GM20000 (cell line): ENCODE measurements at regions not wholly inside any gene's neighbourhood (a gene's known extent, or its start where the extent isn't known, plus 50 kb on each side); places are given as distances from the start of the nearest gene placed in this dataset.

Experiments used
- DNase-seq: peaks from one replicate; pipeline ENCODE4 v3.0.0; 2012; ENCODE audit warnings: low spot score
- CTCF ChIP-seq: IDR thresholded peaks from 2 replicates; pipeline ENCODE4 v1.5.1; 2012; ENCODE audit warnings: mild to moderate bottlenecking, control low read depth; ENCODE audit errors: extremely low read depth, missing control alignments

GRCh38 chr1:198902655-198903054 is 263.8 kb downstream of the PTPRC start:
- no peak for TF ChIP-seq CTCF
- no peak for DNase-seq

GRCh38 chr1:198903203-198903602 is 264.4 kb downstream of the PTPRC start:
- no peak for DNase-seq
- no peak for TF ChIP-seq CTCF

GRCh38 chr1:198903621-198904020 is 264.8 kb downstream of the PTPRC start:
- no peak for DNase-seq
- TF ChIP-seq CTCF = no peak

- no peak for DNase-seq
- no peak for TF ChIP-seq CTCF
Measured at GRCh38 chr1:198904321-198904720, 265.5 kb downstream of the PTPRC start.

GRCh38 chr1:198906739-198907422 is 268.0 kb downstream of the PTPRC start:
- no peak for DNase-seq
- TF ChIP-seq CTCF = no peak

- no peak for TF ChIP-seq CTCF
- DNase-seq = no peak
Measured at GRCh38 chr1:198907423-198907746, 268.5 kb downstream of the PTPRC start.

- no peak for TF ChIP-seq CTCF
- DNase-seq = no peak
Measured at GRCh38 chr1:198908995-198909394, 270.2 kb downstream of the PTPRC start.
